A549 (cell line): ENCODE measurements at regions not wholly inside any gene's neighbourhood (a gene's known extent, or its start where the extent isn't known, plus 50 kb on each side); places are given as distances from the start of the nearest gene placed in this dataset.

Source experiments
- CTCF ChIP-seq: fragments of >200 bp; sonication (Bioruptor Twin); formaldehyde crosslinking; IDR thresholded peaks from 3 replicates; pipeline ENCODE4 v1.5.1; 2016
- EHMT2 ChIP-seq: fragments of 200-600 bp; sonication (generic); IDR thresholded peaks from 2 replicates; pipeline ENCODE4 v1.6.1; 2016; ENCODE audit warnings: antibody characterized with exemption, low read depth, mild to moderate bottlenecking, moderate library complexity
- HDAC2 ChIP-seq: fragments of 200-600 bp; sonication (generic); IDR thresholded peaks from 2 replicates; pipeline ENCODE4 v1.6.1; 2016
- JUN ChIP-seq, 2 experiments: fragments of >200 bp; sonication (Bioruptor Twin); formaldehyde crosslinking; IDR thresholded peaks; 2 replicates in 1 of 2; 3 replicates in 1 of 2; pipeline ENCODE4 v1.6.1; 2016 to 2017
- POLR2A ChIP-seq: IDR thresholded peaks from 2 replicates; pipeline ENCODE4 v1.6.1; 2012; ENCODE audit warnings: mild to moderate bottlenecking, low read length

- TF ChIP-seq CTCF (no peak), POLR2A (no peak), JUN (IDR thresholded peaks at IDR 0.05) (no peak), HDAC2 (no peak), EHMT2 (no peak)
Observed at GRCh38 chr2:146604521-146604920, 1240.3 kb upstream of the ACVR2A start.
